GM21529 (cell line): ENCODE measurements at regions not wholly inside any gene's neighbourhood (a gene's known extent, or its start where the extent isn't known, plus 50 kb on each side); places are given as distances from the start of the nearest gene placed in this dataset.
"Not testable (repeated sequence)": the region's sequence is repeated elsewhere in the genome, so short reads cannot be mapped to it uniquely, and the experiment has no call there.

Source experiments
- ATAC-seq: cut with Tn5 transposase; IDR thresholded peaks from one replicate; pipeline ENCODE4 v1.9.1; 2021; ENCODE audit not compliant: unreplicated experiment

DNA sequence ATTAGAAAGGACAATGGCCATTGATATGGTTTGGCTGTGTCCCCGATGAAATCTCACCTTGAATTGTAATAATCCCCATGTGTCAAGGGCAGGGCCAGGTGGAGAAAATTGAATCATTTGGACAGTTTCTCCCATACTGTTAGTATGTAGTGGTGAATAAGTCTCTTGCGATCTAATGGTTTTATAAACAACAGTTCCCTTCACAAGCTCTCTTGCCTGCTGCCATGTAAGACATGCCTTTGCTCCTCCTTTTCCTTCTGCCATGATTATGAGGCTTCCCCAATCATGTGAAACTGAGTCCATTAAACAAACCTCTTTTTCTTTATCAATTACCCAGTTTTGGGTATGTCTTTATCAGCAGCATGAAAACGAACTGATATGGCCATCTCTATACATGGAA lies 302.7 kb downstream of the SFMBT2 start:
- ATAC-seq, result no peak

DNA sequence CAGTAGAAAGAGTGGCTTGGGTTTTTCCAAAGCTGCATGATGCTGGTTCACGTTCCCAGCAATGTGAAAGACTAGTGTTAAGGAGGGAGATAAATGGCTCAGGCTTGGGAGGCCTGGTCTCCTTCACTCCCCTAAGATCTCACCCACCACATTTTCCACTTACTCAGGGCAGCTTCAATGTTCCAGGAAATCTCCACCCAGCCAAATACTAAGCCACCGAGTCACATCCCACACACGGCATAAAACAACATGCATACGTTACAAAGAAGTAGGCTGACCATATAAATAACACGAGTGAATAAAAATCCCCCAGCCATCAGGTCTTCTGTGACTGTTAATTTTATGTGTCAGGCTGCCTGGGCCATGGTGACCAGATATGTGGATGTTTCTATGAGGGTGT lies 303.5 kb downstream of the SFMBT2 start:
- no peak for ATAC-seq

DNA sequence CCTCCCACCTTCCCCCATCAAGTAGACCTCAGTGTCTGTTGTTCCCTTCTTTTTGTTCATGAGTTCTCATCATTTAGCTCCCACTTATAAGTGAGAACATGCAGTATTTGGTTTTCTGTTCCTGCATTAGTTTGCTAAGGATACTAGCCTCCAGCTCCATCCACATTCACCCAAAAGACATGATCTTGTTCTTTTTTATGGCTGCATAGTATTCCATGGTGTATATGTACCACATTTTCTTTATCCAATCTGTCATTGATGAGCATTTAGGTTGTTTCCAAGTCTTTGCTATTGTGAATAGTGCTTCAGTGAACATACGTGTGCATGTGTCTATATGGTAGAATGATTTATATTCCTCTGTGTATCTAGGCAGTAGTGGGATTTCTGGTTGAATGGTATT lies 306.5 kb downstream of the SFMBT2 start:
- not testable (repeated sequence) for ATAC-seq

DNA sequence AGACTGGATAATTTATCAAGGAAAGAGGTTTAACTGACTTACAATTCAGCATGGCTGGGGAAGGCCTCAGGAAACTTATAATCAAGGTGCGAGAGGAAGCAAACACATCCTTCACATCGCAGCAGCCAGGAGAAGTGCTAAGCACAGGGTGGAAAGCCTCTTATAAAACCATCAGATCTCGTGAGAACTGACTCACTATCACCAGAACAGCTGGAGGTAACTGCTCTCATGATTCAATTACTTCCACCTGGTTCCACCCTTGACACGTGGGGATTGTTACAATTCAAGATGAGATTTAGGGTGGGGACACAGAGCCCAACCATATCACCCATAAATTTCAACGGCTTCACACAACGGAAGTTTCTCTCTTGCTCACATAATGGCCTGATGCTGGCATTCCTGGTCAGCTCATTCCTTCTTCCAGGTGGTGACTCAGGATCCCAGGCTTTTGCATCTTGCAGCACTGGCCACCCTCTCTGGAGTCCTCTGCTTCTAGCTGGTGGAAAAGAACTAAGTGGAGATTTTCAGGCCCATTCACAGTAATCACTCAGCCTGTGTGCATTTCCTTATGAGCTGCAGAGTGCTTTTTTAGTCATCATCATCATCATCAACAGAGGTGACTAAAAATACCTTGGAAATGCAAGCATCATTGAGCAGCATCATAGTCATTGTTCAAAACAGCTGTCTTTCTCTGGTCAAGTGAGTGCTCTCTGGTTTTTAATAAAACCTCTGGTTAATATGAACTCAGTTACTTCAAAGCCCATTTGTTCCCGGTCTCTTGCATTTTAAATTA lies 308.1 kb downstream of the SFMBT2 start:
- peak; percentile 87 for ATAC-seq

DNA sequence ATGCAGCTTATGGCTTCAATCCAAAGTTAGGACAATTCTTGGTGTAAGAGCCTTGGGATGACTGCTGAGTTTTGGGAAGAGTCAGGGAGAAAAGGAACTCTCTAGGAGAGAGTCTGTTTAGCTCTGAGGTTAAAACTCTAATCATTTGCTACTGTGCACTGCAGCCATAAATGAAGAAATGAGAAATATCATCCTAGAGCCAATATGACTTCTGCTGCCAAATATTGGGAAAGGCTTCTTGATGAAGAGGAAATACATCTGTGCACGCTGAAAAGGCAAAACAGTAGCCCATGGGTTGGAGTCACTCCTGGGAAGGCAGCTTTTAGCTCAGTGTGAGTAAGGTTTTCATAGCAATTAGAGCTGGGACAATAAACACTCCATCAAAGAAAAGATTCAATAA lies 308.8 kb downstream of the SFMBT2 start:
- no peak for ATAC-seq

DNA sequence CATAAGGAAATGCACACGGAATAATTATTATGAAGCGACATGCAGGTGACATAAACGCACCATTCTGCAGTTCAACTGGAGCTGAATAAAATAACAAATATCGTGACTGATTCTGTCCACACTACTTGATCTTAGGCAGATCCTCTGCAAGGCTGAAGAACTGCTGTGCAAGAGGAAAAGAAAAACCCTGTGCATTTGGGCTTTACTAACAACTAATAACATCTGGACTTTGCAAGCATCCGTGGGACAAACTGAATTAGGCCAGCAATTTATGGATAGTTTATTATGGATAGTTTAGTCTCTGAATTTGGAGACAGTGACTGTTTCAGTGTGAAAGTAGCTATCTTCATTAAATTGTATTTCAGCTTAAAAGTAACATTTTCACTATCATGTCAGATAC lies 309.4 kb downstream of the SFMBT2 start:
- no peak for ATAC-seq

DNA sequence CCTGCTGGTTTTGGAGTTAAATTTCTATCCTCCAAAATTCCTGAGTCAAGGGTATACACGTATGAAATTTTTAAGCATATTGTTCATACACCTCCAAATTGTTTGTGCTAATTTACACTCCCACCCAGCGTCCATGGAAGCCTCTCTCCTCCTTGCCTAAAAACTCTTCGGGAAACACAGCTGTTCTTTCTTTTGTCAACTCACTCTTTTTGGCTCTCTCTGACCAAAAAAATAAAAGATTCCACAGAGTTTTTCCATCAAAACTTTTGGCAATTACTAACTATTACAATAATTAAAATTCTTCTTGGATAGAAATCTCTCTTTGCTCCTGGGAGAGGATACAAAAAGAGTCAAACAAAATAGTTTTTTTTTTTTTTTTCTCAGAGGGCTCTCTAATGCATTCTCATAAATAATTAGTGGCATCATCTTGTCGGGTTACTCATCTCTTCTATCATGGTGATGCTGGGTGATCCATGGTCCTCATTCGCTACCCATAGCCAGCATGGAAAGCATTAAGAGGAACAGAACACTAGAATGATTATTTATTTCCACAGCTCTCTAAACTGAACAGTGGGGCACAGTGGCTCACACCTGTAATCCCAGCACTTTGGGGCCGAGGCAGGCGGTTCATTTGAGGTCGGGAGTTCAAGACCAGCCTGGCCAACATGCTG lies 310.7 kb downstream of the SFMBT2 start:
- no peak for ATAC-seq

DNA sequence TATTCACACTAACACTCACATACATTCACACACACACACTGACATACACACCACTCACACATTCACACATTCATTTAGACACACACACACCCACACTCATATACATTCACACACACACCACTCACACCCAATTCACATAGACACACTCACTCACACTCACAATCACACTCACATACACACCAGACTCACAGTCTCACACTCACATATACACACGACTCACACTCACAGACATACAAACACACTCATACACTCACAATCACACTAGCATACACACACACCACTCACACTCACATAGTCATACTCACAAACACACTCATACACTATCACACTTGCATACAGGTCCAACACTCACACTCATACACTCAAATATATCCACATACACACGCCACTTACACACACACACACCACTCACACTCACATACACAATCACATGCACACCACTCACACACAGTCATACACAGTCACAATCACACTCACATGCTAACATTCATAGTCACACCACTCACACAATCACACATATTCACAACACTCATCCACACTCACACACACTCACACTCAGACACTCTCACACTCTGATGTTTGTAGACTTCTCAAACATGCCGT lies 312.6 kb downstream of the SFMBT2 start:
- no peak for ATAC-seq

DNA sequence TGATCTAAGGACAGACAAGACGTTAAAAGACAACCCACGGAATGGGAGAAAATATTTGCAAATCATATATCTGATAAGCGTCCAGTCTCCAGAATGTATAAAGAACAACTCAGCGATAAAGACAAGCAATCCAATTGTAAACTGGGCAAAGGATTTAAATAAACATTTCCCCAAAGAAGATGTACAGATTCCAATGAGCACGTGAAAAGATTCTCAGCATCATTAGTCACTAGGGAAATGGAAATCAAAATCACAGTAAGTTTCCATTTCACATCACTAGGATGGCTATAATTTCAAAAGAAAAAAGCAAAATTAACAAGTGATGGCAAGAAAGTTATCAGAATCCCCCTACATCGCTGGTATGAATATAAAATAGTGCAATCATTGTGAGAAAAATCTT lies 316.1 kb downstream of the SFMBT2 start:
- ATAC-seq, result no peak

DNA sequence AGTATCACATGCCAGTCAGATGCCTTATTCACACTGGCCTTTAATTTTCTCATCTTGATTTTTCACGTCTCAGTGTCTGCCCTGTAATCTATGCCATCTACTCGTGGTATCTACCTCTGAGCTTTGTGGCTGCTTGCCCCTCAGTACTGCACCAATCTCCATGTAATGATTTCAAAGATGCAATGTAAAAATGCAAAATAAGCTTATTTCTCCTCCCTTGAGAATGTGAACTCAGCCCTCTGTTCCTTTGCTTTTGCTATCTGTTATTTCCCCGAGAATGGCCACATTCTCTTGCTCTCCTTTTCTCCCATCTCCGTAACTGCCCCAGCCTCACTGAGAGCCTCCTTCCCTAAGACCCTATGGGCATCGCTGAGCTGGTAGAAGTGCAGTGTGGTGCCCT lies 317.5 kb downstream of the SFMBT2 start:
- ATAC-seq, result no peak

DNA sequence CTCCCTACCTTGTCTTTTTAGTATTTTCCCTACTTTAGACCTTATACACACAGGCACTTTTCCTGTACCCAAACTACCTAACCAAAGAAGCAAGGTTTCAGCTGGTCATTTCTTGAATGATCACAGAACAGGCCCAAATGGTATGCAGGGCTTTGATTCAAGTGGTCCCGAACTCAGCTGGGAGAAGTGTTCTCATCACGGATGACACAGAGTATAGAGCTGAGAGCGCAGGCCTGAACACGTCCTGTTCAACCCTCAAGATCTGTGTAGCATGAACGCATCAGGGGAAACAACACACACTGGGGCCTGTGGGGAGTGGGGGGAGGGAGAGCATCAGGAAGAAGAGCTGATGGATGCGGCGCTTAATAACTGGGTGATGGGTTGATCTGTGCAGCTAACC lies 318.2 kb downstream of the SFMBT2 start:
- no peak for ATAC-seq

DNA sequence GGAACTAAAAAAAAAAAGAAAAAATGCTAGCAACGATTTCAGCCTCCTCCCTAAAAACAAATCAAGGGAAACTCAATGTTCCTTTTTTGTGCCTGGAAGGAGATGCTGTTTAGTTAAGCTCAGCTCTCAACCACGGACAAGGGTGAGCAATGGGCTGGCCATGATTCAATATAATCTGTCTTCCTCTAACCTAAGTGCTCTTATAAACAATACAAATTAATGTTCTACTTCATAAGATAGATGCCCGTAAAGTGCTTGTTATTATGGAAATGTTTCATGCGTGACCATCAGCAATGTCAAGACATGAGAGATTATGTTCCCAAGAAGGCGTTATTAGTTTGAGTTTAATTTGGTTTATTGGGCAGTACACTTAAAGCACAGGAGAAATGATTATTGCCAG lies 320.3 kb downstream of the SFMBT2 start:
- no peak for ATAC-seq

DNA sequence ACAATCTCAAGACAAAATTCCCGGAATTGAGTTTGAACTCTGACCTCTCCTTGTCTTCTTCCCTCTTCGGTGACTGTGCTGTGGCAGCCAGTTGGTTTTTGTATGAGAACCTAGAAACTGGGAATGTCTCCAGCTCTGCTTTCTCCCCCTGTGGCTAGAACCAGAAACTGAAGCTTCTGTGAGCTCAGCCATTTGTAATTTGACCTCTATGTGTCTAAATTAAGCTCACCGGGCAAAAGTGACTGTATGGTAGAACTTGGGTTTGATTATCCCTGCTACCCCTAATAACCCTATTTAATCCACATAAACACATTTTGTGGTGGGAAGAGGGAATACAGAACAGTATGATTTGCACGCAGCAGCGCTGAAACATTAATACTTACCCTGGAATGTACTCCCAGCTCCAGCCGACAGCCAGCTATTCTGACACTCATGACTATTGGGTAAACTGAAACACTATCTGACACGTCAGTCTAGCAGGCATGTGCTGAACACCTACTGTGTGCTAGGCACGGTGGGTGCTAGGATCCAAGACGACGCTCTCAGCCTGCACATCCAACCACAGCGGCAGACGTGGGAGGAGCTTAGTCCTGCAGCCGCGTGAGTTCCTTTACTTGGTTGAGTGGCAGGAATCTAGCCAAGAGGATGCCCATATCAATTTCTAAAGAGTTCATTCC lies 324.8 kb downstream of the SFMBT2 start:
- no peak for ATAC-seq

DNA sequence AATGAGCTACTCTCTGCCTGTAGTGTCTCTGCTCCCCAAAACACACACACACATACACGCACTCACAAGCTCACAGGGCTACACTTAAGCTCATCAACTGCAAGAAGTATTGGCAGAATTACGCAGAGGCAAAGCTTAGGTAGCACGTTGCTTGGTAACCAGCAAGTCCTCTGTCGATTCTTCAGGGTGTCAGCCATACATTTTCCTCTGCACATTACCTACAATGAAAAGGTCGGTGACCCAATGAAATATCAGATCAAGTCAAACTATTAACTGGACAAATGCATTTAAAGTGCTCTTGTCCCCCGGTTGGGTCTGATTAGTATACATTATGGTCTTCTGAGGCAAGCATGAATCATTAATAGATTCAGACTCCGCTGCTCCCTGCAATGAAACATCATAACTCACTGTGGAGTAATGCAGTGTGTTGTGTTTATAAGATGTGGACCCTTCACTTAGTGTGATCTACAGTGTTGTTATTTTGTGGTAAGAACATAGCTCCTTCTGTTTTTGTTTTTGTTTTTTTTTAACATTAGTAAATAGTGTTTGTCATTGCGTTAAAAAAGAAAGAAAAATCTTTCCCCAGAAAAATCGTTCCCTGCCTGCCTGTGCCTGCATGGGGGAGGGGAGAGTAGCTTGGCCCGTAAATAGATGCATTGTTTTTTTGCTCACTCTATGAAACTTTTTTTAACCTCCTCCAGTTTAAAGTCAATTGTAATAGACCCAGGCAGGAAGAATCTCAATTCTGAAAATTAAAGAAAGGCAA lies 325.5 kb downstream of the SFMBT2 start:
- no peak for ATAC-seq

DNA sequence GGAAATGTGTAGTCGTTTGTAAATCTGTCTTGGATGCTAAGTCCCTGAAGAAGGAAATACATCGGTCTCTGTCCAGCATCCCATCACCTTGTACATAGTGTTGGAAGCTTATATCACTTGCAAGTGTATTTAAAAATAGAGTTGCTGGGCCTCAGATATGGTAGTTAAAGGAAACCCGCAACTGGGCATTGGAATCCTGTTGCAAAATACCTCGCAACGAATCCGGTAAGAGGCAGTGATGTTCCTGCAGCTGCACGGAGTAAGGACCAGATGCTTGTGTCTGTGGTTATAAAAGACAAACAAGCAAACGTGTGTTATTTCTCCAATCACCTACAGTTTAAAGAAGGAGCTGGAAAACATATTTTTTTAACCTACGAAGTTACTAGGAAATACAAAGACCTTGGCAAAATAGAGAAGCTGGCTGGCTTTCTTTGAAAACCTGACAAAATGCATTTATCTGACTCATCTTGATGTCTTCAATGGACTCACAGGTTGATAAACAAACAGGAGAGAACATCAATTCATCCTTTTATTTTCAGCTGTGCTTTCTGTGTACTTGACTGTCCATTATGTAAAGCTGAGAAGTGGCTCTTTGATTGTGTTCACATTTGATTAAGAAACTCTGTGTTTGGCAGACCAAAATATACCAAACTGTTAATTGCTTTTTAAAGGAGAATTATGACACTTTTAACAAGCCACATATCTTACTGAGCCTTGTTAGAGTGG lies 326.4 kb downstream of the SFMBT2 start:
- ATAC-seq, result no peak

DNA sequence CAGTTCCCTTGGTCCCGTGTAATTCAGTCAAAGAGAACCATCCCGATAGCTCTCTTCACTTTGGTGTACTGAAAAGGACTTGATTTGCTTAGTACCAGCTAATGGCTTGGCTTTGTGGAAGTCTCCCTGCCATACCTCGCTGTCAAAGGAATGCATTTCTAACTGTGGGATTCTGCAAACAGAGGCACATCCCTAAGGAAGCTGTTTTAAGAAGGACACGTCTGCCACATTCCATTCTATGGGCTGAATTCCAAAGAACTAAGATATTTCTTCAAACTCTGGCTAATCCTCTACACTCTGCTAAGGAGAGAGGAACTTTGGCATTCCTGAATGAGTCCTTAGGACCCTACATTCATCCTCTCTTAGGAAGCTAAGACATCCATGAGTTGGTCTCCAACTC lies 327.9 kb downstream of the SFMBT2 start:
- ATAC-seq, result no peak

DNA sequence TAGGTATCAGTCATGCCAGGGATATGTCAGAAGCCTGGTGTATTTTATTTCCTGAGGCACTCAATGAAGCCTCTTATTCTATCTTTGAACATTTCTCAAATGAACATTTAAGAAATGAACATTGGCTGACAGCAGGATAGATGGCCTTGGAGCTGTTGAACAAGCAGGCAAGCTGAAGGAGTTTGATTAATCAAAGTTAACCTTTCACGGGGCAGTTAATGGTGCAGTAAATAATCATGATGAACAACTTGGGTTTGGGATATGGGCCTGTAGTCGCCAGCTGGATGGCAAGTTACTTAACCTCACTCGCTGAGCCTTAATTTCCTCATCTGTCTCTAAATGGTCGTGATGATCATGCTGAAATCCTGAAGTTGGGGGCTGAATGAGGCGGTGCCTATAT lies 333.0 kb downstream of the SFMBT2 start:
- ATAC-seq, result no peak

DNA sequence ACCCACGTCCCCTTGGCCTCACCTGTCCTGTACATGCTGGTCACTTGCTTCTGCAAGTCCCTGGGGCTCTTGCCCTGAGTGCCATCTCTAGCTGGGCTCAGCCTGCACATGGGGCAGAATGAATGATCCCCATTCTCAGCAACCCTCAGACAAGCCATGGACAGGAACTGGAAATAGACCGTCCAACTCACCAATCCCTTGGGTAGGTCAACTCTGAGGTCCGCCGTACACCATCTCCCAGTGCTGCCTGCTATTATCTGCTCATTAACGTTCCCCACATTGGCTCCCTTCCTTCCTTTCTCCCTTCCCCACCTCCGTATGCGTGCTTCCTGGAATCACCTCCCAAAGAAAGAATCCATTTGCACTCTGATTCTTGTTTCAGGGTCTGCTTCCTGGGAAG lies 335.0 kb downstream of the SFMBT2 start:
- ATAC-seq, result no peak

DNA sequence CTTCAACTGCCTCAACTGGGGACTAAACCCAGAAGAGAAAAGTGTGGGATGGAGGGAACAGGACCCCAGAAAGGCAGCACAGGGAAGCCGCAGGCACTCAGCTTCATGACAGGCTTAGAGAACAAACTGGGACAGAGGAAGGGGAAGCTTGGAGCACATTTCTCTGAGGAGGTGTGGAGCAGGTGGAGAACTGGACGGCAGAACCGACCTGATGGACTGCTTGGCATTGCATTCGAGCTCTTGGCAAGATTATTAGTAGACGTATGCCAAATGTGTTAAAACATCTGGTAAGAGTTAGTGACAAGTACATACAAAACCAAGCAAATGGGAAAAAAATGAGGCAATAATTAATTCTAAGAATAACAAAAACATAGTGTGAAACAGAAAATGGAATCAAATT lies 335.7 kb downstream of the SFMBT2 start:
- no peak for ATAC-seq

DNA sequence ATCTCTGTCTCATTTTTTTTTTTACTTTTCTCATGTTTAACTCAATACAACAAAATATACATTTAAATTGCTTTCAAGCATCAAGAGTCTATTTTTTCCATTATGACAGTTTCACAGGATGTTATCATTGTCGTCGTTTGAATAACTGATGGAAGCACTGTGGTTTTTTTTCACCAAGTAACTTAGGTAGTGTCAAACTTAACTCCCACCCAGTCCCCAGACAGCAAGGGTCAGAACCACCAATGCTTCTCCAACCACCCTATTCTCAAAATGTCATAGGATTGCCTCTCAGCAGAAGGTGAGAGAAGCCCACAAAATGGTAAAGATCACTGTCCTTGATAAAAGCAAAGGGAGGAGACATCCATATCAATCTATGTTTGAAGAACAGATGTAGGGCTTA lies 339.4 kb downstream of the SFMBT2 start:
- ATAC-seq, result no peak
